ENCODE measurements at regions not wholly inside any gene's neighbourhood (a gene's known extent, or its start where the extent isn't known, plus 50 kb on each side); places are given as distances from the start of the nearest gene placed in this dataset.

DNA sequence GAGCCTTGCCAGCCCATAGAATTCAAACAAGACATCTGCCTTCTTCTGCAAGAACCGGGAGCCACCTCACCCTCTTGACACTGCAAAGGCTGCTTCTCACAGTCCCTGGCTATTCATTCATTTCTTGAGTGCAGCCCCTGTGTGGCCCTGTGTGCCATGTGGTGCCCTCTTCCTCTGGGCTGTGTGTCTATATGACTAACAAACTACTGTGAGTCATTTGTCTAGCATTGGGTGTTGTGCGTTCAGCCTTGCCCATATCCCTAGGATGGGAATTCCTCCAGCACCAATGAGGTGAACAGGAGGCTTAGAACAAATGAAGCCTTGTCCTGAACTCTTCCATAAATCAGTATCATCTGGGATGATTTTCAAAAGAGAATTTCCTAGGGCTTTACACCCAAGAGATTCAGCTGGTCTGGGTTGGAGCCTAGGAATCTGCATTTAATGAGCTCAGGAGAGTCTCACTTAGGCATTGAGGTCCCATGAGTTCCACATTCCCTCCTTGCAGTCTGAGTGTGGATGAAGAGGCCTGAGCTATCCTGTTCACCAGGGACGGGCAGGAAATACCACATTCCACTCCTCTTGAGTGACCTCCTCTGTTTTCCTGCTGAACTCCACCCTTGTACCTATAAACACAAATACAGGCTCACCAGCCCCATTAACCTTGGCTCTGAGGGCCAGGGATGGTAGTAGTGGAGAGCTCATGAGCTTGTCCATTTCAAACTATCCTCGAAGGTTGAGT lies 308.7 kb upstream of the N4BP1 start:
- TF ChIP-seq POLR2A (IDR thresholded peaks at IDR 0.05) (no peak), EP300 (IDR thresholded peaks at IDR 0.05; ENCODE audit: low read depth) (no peak)
- TF ChIP-seq, protein P1, sequence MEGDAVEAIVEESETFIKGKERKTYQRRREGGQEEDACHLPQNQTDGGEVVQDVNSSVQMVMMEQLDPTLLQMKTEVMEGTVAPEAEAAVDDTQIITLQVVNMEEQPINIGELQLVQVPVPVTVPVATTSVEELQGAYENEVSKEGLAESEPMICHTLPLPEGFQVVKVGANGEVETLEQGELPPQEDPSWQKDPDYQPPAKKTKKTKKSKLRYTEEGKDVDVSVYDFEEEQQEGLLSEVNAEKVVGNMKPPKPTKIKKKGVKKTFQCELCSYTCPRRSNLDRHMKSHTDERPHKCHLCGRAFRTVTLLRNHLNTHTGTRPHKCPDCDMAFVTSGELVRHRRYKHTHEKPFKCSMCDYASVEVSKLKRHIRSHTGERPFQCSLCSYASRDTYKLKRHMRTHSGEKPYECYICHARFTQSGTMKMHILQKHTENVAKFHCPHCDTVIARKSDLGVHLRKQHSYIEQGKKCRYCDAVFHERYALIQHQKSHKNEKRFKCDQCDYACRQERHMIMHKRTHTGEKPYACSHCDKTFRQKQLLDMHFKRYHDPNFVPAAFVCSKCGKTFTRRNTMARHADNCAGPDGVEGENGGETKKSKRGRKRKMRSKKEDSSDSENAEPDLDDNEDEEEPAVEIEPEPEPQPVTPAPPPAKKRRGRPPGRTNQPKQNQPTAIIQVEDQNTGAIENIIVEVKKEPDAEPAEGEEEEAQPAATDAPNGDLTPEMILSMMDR (IDR thresholded peaks at IDR 0.05): no peak
